Liver (tissue), 3 donors: ENCODE measurements at regions not wholly inside any gene's neighbourhood (a gene's known extent, or its start where the extent isn't known, plus 50 kb on each side); places are given as distances from the start of the nearest gene placed in this dataset.

ENCODE experiments used
- EGR1 ChIP-seq, 2 donors: IDR thresholded peaks; 2 replicates each; pipeline ENCODE4 v1.6.1; 2016 to 2018; ENCODE audit warnings: antibody characterized with exemption in 2 of 2, low read depth in 2 of 2
- GABPA ChIP-seq, 2 donors: IDR thresholded peaks in 1 of 2; conservative IDR thresholded peaks in 1 of 2; 2 replicates each; pipeline ENCODE4 v1.6.1; 2016; ENCODE audit warnings: antibody characterized with exemption in 2 of 2, mild to moderate bottlenecking in 1 of 2, moderate library complexity in 1 of 2
- HNF4G ChIP-seq: IDR thresholded peaks from 2 replicates; pipeline ENCODE4 v1.6.1; 2016; ENCODE audit warnings: antibody characterized with exemption
- JUND ChIP-seq, 2 donors: IDR thresholded peaks; 2 replicates each; pipeline ENCODE4 v1.6.1; 2016; ENCODE audit warnings: antibody characterized with exemption in 2 of 2
- RAD21 ChIP-seq, 2 donors: IDR thresholded peaks; 2 replicates each; pipeline ENCODE4 v1.6.1; 2016; ENCODE audit warnings: antibody characterized with exemption in 2 of 2, mild to moderate bottlenecking in 2 of 2
- REST ChIP-seq: IDR thresholded peaks from 2 replicates; pipeline ENCODE4 v1.6.1; 2016; ENCODE audit warnings: antibody characterized with exemption, mild to moderate bottlenecking
- RXRA ChIP-seq, 2 donors: IDR thresholded peaks; 2 replicates each; pipeline ENCODE4 v1.6.1; 2017 to 2018; ENCODE audit warnings: antibody characterized with exemption in 2 of 2, mild to moderate bottlenecking in 1 of 2
- SP1 ChIP-seq: IDR thresholded peaks from 2 replicates; pipeline ENCODE4 v1.6.1; 2018; ENCODE audit warnings: antibody characterized with exemption, mild to moderate bottlenecking
- YY1 ChIP-seq: IDR thresholded peaks from 2 replicates; pipeline ENCODE4 v1.6.1; 2016; ENCODE audit warnings: antibody characterized with exemption, mild to moderate bottlenecking
- TF ChIP-seq, protein P1 (sequence below): IDR thresholded peaks from 2 replicates; pipeline ENCODE4 v1.6.1; 2016; ENCODE audit warnings: antibody characterized with exemption
- TF ChIP-seq, protein P2 (sequence below): fragments of 150-350 bp; IDR thresholded peaks from 2 replicates; pipeline ENCODE4 v1.5.1; 2017; ENCODE audit warnings: improper control_type of control experiment, low read depth, low read length; ENCODE audit not compliant: missing input control
- TF ChIP-seq, protein P3 (sequence below): IDR thresholded peaks from 2 replicates; pipeline ENCODE4 v1.6.1; 2016; ENCODE audit warnings: antibody characterized with exemption
- TF ChIP-seq, protein P4 (sequence below): IDR thresholded peaks from 2 replicates; pipeline ENCODE4 v1.6.1; 2016; ENCODE audit warnings: antibody characterized with exemption
- donor health status: healthy.
- donor health status: healthy.

GRCh38 chr7:25907214-25907613, 244.8 kb upstream of the NFE2L3 start:
- TF ChIP-seq, protein P1, sequence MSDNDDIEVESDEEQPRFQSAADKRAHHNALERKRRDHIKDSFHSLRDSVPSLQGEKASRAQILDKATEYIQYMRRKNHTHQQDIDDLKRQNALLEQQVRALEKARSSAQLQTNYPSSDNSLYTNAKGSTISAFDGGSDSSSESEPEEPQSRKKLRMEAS, result no peak
- TF ChIP-seq, protein P2, sequence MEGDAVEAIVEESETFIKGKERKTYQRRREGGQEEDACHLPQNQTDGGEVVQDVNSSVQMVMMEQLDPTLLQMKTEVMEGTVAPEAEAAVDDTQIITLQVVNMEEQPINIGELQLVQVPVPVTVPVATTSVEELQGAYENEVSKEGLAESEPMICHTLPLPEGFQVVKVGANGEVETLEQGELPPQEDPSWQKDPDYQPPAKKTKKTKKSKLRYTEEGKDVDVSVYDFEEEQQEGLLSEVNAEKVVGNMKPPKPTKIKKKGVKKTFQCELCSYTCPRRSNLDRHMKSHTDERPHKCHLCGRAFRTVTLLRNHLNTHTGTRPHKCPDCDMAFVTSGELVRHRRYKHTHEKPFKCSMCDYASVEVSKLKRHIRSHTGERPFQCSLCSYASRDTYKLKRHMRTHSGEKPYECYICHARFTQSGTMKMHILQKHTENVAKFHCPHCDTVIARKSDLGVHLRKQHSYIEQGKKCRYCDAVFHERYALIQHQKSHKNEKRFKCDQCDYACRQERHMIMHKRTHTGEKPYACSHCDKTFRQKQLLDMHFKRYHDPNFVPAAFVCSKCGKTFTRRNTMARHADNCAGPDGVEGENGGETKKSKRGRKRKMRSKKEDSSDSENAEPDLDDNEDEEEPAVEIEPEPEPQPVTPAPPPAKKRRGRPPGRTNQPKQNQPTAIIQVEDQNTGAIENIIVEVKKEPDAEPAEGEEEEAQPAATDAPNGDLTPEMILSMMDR, result no peak
- TF ChIP-seq YY1 (no peak), EGR1 (IDR thresholded peaks at IDR 0.05; ENCODE audit: low read depth in 2 of 2) (no peak), REST (no peak), SP1 (no peak), GABPA (IDR thresholded peaks at IDR 0.05 in 1 of 2, conservative IDR thresholded peaks at IDR 0.05 in 1 of 2) (no peak), RXRA (IDR thresholded peaks at IDR 0.05) (no peak), HNF4G (no peak), RAD21 (IDR thresholded peaks at IDR 0.05) (no peak), JUND (IDR thresholded peaks at IDR 0.05) (no peak)
- TF ChIP-seq, protein P3, sequence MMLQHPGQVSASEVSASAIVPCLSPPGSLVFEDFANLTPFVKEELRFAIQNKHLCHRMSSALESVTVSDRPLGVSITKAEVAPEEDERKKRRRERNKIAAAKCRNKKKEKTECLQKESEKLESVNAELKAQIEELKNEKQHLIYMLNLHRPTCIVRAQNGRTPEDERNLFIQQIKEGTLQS, result no peak
- TF ChIP-seq, protein P4, sequence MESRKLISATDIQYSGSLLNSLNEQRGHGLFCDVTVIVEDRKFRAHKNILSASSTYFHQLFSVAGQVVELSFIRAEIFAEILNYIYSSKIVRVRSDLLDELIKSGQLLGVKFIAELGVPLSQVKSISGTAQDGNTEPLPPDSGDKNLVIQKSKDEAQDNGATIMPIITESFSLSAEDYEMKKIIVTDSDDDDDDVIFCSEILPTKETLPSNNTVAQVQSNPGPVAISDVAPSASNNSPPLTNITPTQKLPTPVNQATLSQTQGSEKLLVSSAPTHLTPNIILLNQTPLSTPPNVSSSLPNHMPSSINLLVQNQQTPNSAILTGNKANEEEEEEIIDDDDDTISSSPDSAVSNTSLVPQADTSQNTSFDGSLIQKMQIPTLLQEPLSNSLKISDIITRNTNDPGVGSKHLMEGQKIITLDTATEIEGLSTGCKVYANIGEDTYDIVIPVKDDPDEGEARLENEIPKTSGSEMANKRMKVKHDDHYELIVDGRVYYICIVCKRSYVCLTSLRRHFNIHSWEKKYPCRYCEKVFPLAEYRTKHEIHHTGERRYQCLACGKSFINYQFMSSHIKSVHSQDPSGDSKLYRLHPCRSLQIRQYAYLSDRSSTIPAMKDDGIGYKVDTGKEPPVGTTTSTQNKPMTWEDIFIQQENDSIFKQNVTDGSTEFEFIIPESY, result no peak
